ENCODE measurements at regions not wholly inside any gene's neighbourhood (a gene's known extent, or its start where the extent isn't known, plus 50 kb on each side); places are given as distances from the start of the nearest gene placed in this dataset.

DNA sequence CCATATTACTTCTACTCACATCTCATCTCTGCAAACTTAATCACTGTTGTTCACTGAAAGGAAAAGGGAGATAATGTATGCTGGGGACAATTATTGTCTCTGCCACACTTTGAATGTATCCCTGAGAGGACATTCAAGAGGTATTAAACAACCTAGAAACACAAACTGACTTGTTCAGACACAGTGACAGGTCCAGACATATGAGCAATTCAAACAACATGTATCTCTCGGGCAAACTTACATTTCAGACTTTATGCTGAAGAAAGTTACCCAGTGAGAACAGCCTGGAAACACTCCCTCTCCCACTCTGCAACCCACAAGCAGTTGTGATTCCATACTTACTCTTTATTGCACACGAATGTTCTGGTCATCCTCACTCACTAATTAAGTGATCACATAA, 968.7 kb upstream of the SLC10A2 start:
- TF ChIP-seq, protein P1, sequence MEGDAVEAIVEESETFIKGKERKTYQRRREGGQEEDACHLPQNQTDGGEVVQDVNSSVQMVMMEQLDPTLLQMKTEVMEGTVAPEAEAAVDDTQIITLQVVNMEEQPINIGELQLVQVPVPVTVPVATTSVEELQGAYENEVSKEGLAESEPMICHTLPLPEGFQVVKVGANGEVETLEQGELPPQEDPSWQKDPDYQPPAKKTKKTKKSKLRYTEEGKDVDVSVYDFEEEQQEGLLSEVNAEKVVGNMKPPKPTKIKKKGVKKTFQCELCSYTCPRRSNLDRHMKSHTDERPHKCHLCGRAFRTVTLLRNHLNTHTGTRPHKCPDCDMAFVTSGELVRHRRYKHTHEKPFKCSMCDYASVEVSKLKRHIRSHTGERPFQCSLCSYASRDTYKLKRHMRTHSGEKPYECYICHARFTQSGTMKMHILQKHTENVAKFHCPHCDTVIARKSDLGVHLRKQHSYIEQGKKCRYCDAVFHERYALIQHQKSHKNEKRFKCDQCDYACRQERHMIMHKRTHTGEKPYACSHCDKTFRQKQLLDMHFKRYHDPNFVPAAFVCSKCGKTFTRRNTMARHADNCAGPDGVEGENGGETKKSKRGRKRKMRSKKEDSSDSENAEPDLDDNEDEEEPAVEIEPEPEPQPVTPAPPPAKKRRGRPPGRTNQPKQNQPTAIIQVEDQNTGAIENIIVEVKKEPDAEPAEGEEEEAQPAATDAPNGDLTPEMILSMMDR (IDR thresholded peaks at IDR 0.05): no peak
- Mint-ChIP-seq H3K4me1 (ENCODE audit: low read depth) (no peaks in the 10 kb centered on the region), H3K27ac (ENCODE audit: unreplicated experiment) (no peak overlapping the region), H3K27me3 (ENCODE audit: low read depth) (no peaks in the 10 kb centered on the region), H3K4me3 (ENCODE audit: unreplicated experiment) (no peak overlapping the region), H3K9me3 (ENCODE audit: low read depth) (peaks cover 1% of the 10 kb centered on the region), H3K36me3 (ENCODE audit: low read depth) (no peaks in the 10 kb centered on the region)
- no peak for DNase-seq (ENCODE audit: low spot score)

DNA sequence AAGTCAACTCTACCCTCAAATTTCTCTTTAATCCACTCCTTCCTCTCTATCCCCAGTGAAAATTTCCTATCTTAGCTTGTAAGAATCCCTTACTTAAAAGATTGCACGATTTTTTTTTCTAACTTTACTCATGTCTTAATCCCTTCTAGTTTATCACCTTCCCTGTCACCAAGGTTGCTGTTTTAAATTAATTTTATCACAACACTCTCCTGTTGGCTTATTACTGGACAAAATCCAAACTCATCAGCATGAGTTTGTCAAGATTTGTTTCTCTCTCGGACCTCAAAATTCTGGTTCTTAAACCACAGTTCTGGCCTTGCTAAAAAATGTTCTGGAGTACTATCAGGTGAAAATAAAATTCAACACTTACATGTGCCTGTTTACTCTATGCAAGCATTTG, 959.1 kb upstream of the SLC10A2 start:
- Mint-ChIP-seq H3K4me3 (ENCODE audit: unreplicated experiment) (no peak overlapping the region), H3K4me1 (ENCODE audit: low read depth) (no peaks in the 10 kb centered on the region), H3K36me3 (ENCODE audit: low read depth) (no peaks in the 10 kb centered on the region), H3K27ac (ENCODE audit: unreplicated experiment) (no peak overlapping the region), H3K27me3 (ENCODE audit: low read depth) (no peaks in the 10 kb centered on the region), H3K9me3 (ENCODE audit: low read depth) (no peaks in the 10 kb centered on the region)
- TF ChIP-seq, protein P1 (IDR thresholded peaks at IDR 0.05): no peak
- no peak for DNase-seq (ENCODE audit: low spot score)

DNA sequence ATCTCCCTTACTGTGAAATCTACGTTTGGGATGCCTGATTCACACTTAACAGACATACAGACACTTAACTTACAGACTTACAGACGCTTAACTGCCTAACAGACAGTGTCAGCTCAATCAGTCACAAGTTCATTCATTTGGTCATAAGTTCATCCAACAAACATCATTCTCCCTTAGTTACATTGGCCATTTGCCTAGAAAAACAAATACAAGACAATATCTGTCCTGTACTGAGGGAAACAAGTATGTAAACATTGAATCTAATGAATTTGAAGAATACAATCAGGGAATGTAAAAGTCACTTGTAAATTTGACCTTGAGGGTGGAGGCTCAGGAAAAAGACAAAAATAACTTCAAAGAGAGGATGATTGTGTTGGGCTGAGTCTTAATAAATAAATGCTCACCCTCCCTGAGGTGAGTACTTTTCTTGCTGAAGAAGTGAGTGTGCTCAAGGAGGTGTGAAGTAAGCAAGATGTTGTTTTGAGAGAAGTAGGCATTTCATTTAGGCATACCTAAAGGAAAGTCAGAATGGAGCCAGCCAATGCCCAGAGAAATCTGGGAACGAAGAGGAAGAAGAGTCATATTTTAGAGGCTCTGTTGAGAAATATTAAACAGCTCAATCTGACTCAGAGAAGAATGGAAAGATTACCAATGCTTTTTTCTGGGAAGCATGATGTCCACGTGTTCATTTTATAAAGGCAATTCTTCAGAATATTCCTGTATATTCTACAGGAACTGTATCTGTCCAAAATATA, 958.4 kb upstream of the SLC10A2 start:
- Mint-ChIP-seq H3K27me3 (ENCODE audit: low read depth) (no peaks in the 10 kb centered on the region), H3K4me1 (ENCODE audit: low read depth) (no peaks in the 10 kb centered on the region), H3K36me3 (ENCODE audit: low read depth) (no peaks in the 10 kb centered on the region), H3K27ac (ENCODE audit: unreplicated experiment) (no peak overlapping the region), H3K9me3 (ENCODE audit: low read depth) (no peaks in the 10 kb centered on the region), H3K4me3 (ENCODE audit: unreplicated experiment) (no peak overlapping the region)
- TF ChIP-seq, protein P1 (IDR thresholded peaks at IDR 0.05): no peak
- DNase-seq (ENCODE audit: low spot score): no peak

DNA sequence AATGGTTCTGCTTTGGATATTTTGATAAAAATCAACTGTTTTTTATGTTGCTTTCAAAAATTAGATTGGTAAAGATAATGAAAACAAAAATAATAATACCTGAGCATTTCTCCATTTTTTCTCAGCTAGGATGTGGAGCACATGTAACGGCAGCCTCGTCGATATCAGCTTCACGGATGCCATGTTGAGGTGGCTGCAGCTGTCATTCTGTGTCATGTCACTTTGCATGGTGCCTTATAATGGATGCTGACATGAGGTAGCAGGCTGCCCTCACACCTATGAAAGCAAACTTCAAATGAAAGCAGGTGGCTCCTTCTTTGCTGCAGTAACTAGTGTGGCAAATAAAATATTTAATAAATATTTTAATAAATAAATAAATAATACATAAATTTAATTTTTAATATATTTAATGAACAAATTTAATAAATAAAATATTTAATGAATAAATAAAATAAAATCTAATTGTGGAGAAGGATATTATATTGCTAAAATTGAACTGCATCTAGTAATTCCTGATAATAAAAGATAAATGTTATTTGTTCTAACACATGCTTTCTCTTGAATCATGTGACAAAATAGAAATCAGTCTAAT, 955.7 kb upstream of the SLC10A2 start:
- no peak overlapping the region for H3K27ac Mint-ChIP-seq (ENCODE audit: unreplicated experiment)
- H3K9me3 Mint-ChIP-seq (ENCODE audit: low read depth): no peaks in the 10 kb centered on the region
- TF ChIP-seq, protein P1 (IDR thresholded peaks at IDR 0.05): no peak
- H3K4me1 Mint-ChIP-seq (ENCODE audit: low read depth): no peaks in the 10 kb centered on the region
- no peak for DNase-seq (ENCODE audit: low spot score)
- H3K36me3 Mint-ChIP-seq (ENCODE audit: low read depth): no peaks in the 10 kb centered on the region
- H3K27me3 Mint-ChIP-seq (ENCODE audit: low read depth): no peaks in the 10 kb centered on the region
- no peak overlapping the region for H3K4me3 Mint-ChIP-seq (ENCODE audit: unreplicated experiment)

DNA sequence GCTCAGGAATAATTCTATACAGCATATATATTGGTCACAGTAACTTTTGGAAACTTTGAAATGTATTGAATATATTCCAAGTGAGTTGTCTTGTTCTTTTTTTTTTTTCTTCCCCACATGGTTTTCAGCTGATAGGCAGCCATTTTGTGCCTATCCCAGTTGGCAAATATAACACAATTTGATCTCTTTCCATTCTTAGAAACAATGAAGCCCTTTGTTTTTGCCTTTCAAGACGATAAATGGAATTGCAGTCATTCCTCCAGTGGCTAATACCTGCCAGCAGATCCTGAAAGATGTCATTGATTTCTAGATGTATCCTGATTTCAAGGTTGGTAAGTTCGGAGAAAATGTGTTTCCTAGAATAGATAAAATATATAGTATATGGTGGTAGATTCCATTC, 951.1 kb upstream of the SLC10A2 start:
- Mint-ChIP-seq H3K27me3 (ENCODE audit: low read depth) (no peaks in the 10 kb centered on the region), H3K9me3 (ENCODE audit: low read depth) (no peaks in the 10 kb centered on the region), H3K4me1 (ENCODE audit: low read depth) (peaks cover 3% of the 10 kb centered on the region), H3K27ac (ENCODE audit: unreplicated experiment) (no peak overlapping the region), H3K36me3 (ENCODE audit: low read depth) (no peaks in the 10 kb centered on the region), H3K4me3 (ENCODE audit: unreplicated experiment) (no peak overlapping the region)
- DNase-seq (ENCODE audit: low spot score): no peak
- TF ChIP-seq, protein P1 (IDR thresholded peaks at IDR 0.05): no peak

Measured in chondrocyte (in vitro differentiated cells).